HCT116 (cell line): ENCODE measurements at regions not wholly inside any gene's neighbourhood (a gene's known extent, or its start where the extent isn't known, plus 50 kb on each side); places are given as distances from the start of the nearest gene placed in this dataset.

Experiments
- ATAC-seq: fragments of 200-7000 bp; cut with Tn5 transposase; 2 replicates; pipeline ENCODE4 v1.9.1; 2020; ENCODE audit warnings: mild to moderate bottlenecking, moderate library complexity
- BruUV-seq: library from RNA; stranded (reverse); fragments of 400-500 nt; replicated peaks from 2 replicates; lab custom pipeline; 2021; lab: Mats Ljungman, UMichigan
- CTCF ChIA-PET: fragments of 300-600 bp; sonication (Branson Sonifier 250); formaldehyde crosslinking; loops from one replicate; lab custom pipeline; 2021; ENCODE audit warnings: antibody characterized with exemption; lab: Charles Lee
- POLR2A ChIA-PET: fragments of 300-600, 350-600 bp; sonication (Branson Sonifier 250); formaldehyde crosslinking; loops from one replicate; lab custom pipeline; 2021; ENCODE audit warnings: antibody characterized with exemption; lab: Charles Lee
- RAD21 ChIA-PET, 2 experiments: fragments of 300-600 bp; sonication (Branson Sonifier 250); formaldehyde crosslinking; loops; one replicate each; lab custom pipeline; 2023; ENCODE audit warnings: low total read pairs in 2 of 2; ENCODE audit not compliant: uncharacterized antibody in 2 of 2, unreplicated experiment in 2 of 2, low non-redundant PET in 1 of 2; lab: Charles Lee
- DNase-seq: peaks from one replicate; pipeline ENCODE4 v3.0.0-alpha.2; 2010; ENCODE audit warnings: low read depth, low spot score
- H2AFZ ChIP-seq: fragments of 200-600 bp; shearing (Covaris generic), sonication (generic); 2 replicates; pipeline ENCODE4 v1.6.1; 2017; ENCODE audit warnings: low read depth, mixed run types, mixed read lengths, antibody characterized with exemption, low read length; ENCODE audit not compliant: poor library complexity, severe bottlenecking
- H3K27ac ChIP-seq: 2 replicates; pipeline ENCODE4 v1.5.1; 2012; ENCODE audit warnings: low read depth, low read length
- H3K27me3 ChIP-seq: fragments of 200-600 bp; sonication (generic); 2 replicates; pipeline ENCODE4 v1.6.1; 2016; ENCODE audit warnings: mixed run types, low read length, mixed read lengths; ENCODE audit not compliant: insufficient read depth
- H3K36me3 ChIP-seq, 2 experiments: fragments of 200-500 bp in 1 of 2; fragments of 200-600 bp in 1 of 2; sonication (Bioruptor generic) in 1 of 2; sonication (generic) in 1 of 2; 2 replicates each; pipeline versions ENCODE4 v1.5.1 to v1.6.1; 2014 to 2016; ENCODE audit warnings: low read length in 2 of 2, inconsistent platforms in 1 of 2, mixed read lengths in 1 of 2, mixed run types in 1 of 2; ENCODE audit not compliant: insufficient read depth in 2 of 2, control insufficient read depth in 1 of 2
- H3K4me1 ChIP-seq, 2 experiments: fragments of 200-600 bp in 1 of 2; sonication (generic) in 1 of 2; 2 replicates each; pipeline versions ENCODE4 v1.5.1 to v1.6.1; 2012 to 2017; ENCODE audit warnings: low read length in 2 of 2, inconsistent platforms in 1 of 2, mild to moderate bottlenecking in 1 of 2, mixed read lengths in 1 of 2, mixed run types in 1 of 2, moderate library complexity in 1 of 2; ENCODE audit not compliant: insufficient read depth in 2 of 2, control insufficient read depth in 1 of 2
- H3K4me2 ChIP-seq: fragments of 200-600 bp; sonication (generic); 2 replicates; pipeline ENCODE4 v1.6.1; 2017; ENCODE audit warnings: mixed run types, low read length, mixed read lengths
- H3K4me3 ChIP-seq, 2 experiments: fragments of 200-600 bp in 1 of 2; sonication (generic) in 1 of 2; replicated peaks in 1 of 2; 2 replicates each; pipeline ENCODE4 v1.5.1; 2011 to 2016; ENCODE audit warnings: low read length in 2 of 2, control low read depth in 1 of 2, low read depth in 1 of 2, mild to moderate bottlenecking in 1 of 2, mixed read lengths in 1 of 2, mixed run types in 1 of 2
- H3K79me2 ChIP-seq: fragments of 200-600 bp; sonication (generic); 2 replicates; pipeline ENCODE4 v1.6.1; 2017; ENCODE audit warnings: mild to moderate bottlenecking, mixed run types, low read length, moderate library complexity, mixed read lengths; ENCODE audit not compliant: insufficient read depth
- H3K9ac ChIP-seq: fragments of 200-600 bp; sonication (generic); 2 replicates; pipeline ENCODE4 v1.6.1; 2016; ENCODE audit warnings: low read length, mixed read lengths
- H3K9me2 ChIP-seq: fragments of 200-600 bp; sonication (generic), shearing (Covaris generic); 2 replicates; pipeline ENCODE4 v1.6.1; 2017; ENCODE audit warnings: mixed run types, mild to moderate bottlenecking, moderate library complexity; ENCODE audit not compliant: insufficient read depth
- H3K9me3 ChIP-seq, 2 experiments: fragments of 200-500 bp in 1 of 2; fragments of 200-600 bp in 1 of 2; sonication (Bioruptor generic) in 1 of 2; sonication (generic) in 1 of 2; 2 replicates each; pipeline ENCODE4 v1.6.1; 2014 to 2017; ENCODE audit warnings: low read length in 2 of 2, mixed read lengths in 2 of 2, inconsistent platforms in 1 of 2, low read depth in 1 of 2, mild to moderate bottlenecking in 1 of 2, mixed run types in 1 of 2, moderate library complexity in 1 of 2; ENCODE audit not compliant: control insufficient read depth in 1 of 2, insufficient read depth in 1 of 2
- H4K20me1 ChIP-seq: fragments of 200-600 bp; sonication (generic), shearing (Covaris generic); 2 replicates; pipeline ENCODE4 v1.6.1; 2017; ENCODE audit warnings: mixed run types, mild to moderate bottlenecking, moderate library complexity; ENCODE audit not compliant: insufficient read depth
- CBX3 ChIP-seq: IDR thresholded peaks from 2 replicates; pipeline ENCODE4 v1.6.1; 2012; ENCODE audit warnings: low read depth
- CEBPB ChIP-seq: IDR thresholded peaks from 2 replicates; pipeline ENCODE4 v1.6.1; 2012; ENCODE audit warnings: low read depth
- EGR1 ChIP-seq: IDR thresholded peaks from 2 replicates; pipeline ENCODE4 v1.6.1; 2012; ENCODE audit warnings: low read depth
- ELF1 ChIP-seq: IDR thresholded peaks from 2 replicates; pipeline ENCODE4 v1.6.1; 2012; ENCODE audit warnings: low read depth, borderline replicate concordance
- EZH2 ChIP-seq: fragments of 200-600 bp; sonication (generic); IDR thresholded peaks from 2 replicates; pipeline ENCODE4 v1.6.1; 2017; ENCODE audit warnings: antibody characterized with exemption, mixed run types
- FOSL1 ChIP-seq: IDR thresholded peaks from 2 replicates; pipeline ENCODE4 v1.6.1; 2012; ENCODE audit warnings: low read depth
- JUND ChIP-seq: IDR thresholded peaks from 2 replicates; pipeline ENCODE4 v1.6.1; 2012
- POLR2A ChIP-seq: IDR thresholded peaks from 2 replicates; pipeline ENCODE4 v1.7.0; 2011; ENCODE audit warnings: borderline replicate concordance; ENCODE audit not compliant: insufficient read depth, insufficient read length; ENCODE audit errors: extremely low read depth
- RAD21 ChIP-seq: IDR thresholded peaks from 2 replicates; pipeline ENCODE4 v1.6.1; 2012; ENCODE audit warnings: low read depth, mild to moderate bottlenecking
- SIN3A ChIP-seq: IDR thresholded peaks from 2 replicates; pipeline ENCODE4 v1.6.1; 2012; ENCODE audit warnings: low read depth
- SP1 ChIP-seq: IDR thresholded peaks from 2 replicates; pipeline ENCODE4 v1.6.1; 2012; ENCODE audit warnings: low read depth
- TCF7L2 ChIP-seq: IDR thresholded peaks from 2 replicates; pipeline ENCODE4 v1.7.0; 2011; ENCODE audit warnings: borderline replicate concordance, inconsistent platforms; ENCODE audit not compliant: insufficient read depth, insufficient read length; ENCODE audit errors: extremely low read depth
- ZFX ChIP-seq: fragments of 450-650 bp; IDR thresholded peaks from 2 replicates; pipeline ENCODE4 v1.6.1; 2017
- intact Hi-C: fragments of 100-400 bp; cut with micrococcal nuclease; formaldehyde crosslinking; loops from 2 replicates; pipeline ENCODE4 v1.10.0; 2022
- TF ChIP-seq, protein P1 (sequence below): IDR thresholded peaks from 2 replicates; pipeline ENCODE4 v1.6.1; 2011; ENCODE audit warnings: mild to moderate bottlenecking, low read length, moderate library complexity; ENCODE audit not compliant: insufficient replicate concordance; ENCODE audit errors: extremely low read depth
- TF ChIP-seq, protein P2 (sequence below): IDR thresholded peaks from 2 replicates; pipeline ENCODE4 v1.6.1; 2012
- TF ChIP-seq, protein P3 (sequence below): IDR thresholded peaks from 2 replicates; pipeline ENCODE4 v1.6.1; 2012; ENCODE audit warnings: low read depth

DNA sequence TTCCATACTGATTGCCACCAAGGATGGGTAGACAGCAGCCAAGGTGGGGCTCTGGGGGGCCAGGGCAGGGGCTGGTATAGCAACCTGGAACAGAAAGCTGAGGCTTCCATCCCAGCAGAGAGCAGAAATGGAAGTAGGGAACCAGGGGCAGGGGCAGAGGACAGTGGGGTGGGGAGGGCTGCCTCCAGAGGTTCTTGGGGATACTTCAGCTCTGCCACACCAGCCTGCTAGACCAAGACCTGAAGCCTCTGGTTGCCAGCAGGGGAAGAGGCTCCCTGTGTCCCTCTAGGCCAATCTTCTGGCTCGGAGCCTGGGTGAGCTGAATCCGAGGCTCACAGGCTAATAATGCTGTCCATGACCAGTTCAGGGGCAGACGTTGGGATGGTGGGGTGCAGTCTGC lies 329.0 kb downstream of the DYSF start:
- Histone ChIP-seq H3K27me3 (no peaks in the 10 kb centered on the region), H3K79me2 (no peaks in the 10 kb centered on the region), H2AFZ (no peak overlapping the region), H3K9me3 (no peaks in the 10 kb centered on the region), H4K20me1 (no peaks in the 10 kb centered on the region), H3K4me3 (no peak overlapping the region), H3K36me3 (no peaks in the 10 kb centered on the region)
- POLR2A ChIA-PET = no interaction called here
- TF ChIP-seq, protein P1, sequence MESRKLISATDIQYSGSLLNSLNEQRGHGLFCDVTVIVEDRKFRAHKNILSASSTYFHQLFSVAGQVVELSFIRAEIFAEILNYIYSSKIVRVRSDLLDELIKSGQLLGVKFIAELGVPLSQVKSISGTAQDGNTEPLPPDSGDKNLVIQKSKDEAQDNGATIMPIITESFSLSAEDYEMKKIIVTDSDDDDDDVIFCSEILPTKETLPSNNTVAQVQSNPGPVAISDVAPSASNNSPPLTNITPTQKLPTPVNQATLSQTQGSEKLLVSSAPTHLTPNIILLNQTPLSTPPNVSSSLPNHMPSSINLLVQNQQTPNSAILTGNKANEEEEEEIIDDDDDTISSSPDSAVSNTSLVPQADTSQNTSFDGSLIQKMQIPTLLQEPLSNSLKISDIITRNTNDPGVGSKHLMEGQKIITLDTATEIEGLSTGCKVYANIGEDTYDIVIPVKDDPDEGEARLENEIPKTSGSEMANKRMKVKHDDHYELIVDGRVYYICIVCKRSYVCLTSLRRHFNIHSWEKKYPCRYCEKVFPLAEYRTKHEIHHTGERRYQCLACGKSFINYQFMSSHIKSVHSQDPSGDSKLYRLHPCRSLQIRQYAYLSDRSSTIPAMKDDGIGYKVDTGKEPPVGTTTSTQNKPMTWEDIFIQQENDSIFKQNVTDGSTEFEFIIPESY = no peak
- TF ChIP-seq RAD21 (no peak), ZFX (no peak), FOSL1 (no peak), TCF7L2 (no peak), EZH2 (no peak), EGR1 (no peak), CEBPB (no peak), CBX3 (no peak), JUND (no peak), POLR2A (no peak), SIN3A (no peak), SP1 (no peak), ELF1 (no peak)
- TF ChIP-seq, protein P2, sequence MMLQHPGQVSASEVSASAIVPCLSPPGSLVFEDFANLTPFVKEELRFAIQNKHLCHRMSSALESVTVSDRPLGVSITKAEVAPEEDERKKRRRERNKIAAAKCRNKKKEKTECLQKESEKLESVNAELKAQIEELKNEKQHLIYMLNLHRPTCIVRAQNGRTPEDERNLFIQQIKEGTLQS = no peak
- TF ChIP-seq, protein P3, sequence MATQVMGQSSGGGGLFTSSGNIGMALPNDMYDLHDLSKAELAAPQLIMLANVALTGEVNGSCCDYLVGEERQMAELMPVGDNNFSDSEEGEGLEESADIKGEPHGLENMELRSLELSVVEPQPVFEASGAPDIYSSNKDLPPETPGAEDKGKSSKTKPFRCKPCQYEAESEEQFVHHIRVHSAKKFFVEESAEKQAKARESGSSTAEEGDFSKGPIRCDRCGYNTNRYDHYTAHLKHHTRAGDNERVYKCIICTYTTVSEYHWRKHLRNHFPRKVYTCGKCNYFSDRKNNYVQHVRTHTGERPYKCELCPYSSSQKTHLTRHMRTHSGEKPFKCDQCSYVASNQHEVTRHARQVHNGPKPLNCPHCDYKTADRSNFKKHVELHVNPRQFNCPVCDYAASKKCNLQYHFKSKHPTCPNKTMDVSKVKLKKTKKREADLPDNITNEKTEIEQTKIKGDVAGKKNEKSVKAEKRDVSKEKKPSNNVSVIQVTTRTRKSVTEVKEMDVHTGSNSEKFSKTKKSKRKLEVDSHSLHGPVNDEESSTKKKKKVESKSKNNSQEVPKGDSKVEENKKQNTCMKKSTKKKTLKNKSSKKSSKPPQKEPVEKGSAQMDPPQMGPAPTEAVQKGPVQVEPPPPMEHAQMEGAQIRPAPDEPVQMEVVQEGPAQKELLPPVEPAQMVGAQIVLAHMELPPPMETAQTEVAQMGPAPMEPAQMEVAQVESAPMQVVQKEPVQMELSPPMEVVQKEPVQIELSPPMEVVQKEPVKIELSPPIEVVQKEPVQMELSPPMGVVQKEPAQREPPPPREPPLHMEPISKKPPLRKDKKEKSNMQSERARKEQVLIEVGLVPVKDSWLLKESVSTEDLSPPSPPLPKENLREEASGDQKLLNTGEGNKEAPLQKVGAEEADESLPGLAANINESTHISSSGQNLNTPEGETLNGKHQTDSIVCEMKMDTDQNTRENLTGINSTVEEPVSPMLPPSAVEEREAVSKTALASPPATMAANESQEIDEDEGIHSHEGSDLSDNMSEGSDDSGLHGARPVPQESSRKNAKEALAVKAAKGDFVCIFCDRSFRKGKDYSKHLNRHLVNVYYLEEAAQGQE = no peak
- TF ChIP-seq, all 23 proteins: peak for 0
- H3K4me1 ChIP-seq = peaks cover 12 to 33% of the 10 kb centered on the region in 2 experiments
- no peak for DNase-seq
- no peak overlapping the region for H3K4me2 ChIP-seq
- no peak overlapping the region for H3K27ac ChIP-seq
- H3K9ac ChIP-seq = no peak overlapping the region
- ATAC-seq = no peak
- no peaks in the 10 kb centered on the region for H3K9me2 ChIP-seq
- intact Hi-C loops = no loop called here
- RAD21 ChIA-PET = no interaction called here
- BruUV-seq = no TSS peak
- CTCF ChIA-PET = no interaction called here
